GM10248 (cell line): ENCODE measurements at regions not wholly inside any gene's neighbourhood (a gene's known extent, or its start where the extent isn't known, plus 50 kb on each side); places are given as distances from the start of the nearest gene placed in this dataset.
"Not testable (repeated sequence)": the region's sequence is repeated elsewhere in the genome, so short reads cannot be mapped to it uniquely, and the experiment has no call there.

ENCODE experiments used
- CTCF ChIA-PET: fragments of 300-600 bp; sonication (Branson Sonifier 250); formaldehyde crosslinking; extraction: SDS; loops from one replicate; lab custom pipeline; 2021; ENCODE audit warnings: antibody characterized with exemption; lab: Yijun Ruan, JAX
- POLR2A ChIA-PET: fragments of 350-650 bp; sonication (Branson Sonifier 250); formaldehyde crosslinking; extraction: SDS; loops from one replicate; lab custom pipeline; 2020; ENCODE audit warnings: antibody characterized with exemption; lab: Yijun Ruan, JAX
- DNase-seq: peaks from one replicate; pipeline ENCODE4 v3.0.0; 2012; ENCODE audit errors: extremely low spot score
- CTCF ChIP-seq: IDR thresholded peaks from 2 replicates; pipeline ENCODE4 v1.5.1; 2012; ENCODE audit warnings: mild to moderate bottlenecking, low read depth; ENCODE audit errors: extremely low read depth, missing control alignments, control extremely low read depth

DNA sequence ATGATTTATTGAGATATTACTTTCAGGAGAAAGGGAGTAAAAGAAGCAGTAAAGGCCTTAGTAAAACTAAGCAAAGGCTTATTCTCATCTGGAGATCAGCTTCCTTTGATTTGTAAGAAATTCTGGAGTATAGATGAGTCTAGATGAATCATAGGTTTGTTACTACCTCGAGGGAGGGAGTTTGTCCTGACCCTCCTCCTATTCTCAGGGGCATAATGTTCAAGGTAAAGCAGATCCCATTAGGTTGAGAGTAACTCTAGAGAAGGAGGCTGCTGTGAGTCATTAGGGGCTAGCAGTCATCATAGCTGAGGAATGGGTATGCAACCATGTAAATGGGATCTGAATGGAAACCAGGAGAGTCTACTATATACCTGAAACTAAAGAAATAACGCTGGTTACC is 155.5 kb upstream of the MOCS2 start:
- TF ChIP-seq CTCF, result no peak
- ChIA-PET CTCF (no interaction called here), POLR2A (no interaction called here)
- no peak for DNase-seq

- DNase-seq, POLR2A ChIA-PET, CTCF ChIA-PET: not testable (repeated sequence)
These were observed 158.7 kb upstream of the MOCS2 start for GRCh38 chr5:53268241-53268640.

DNA sequence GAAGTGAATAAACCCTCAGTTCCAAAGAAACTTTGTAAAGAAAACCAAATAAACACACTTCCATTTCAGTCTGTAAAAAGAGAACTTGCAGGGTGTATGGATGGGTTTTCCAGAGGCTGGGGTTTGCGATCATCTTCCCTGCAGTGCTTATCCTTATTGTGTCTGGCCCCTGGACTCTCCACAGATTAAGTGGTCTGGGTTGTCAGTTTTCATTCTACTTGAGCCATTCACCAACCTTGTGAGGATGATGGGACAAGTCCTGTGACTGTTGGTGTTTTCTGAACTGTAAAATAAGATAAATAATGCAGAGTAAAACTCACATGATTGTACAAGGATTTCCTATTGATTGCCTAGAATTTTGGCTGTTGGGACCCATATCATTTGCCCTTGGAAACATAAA is 166.1 kb upstream of the MOCS2 start:
- TF ChIP-seq CTCF, result no peak
- ChIA-PET CTCF (no interaction called here), POLR2A (no interaction called here)
- DNase-seq, result no peak

GRCh38 chr5:53276825-53277224 is 167.3 kb upstream of the MOCS2 start:
- ChIA-PET CTCF (no interaction called here), POLR2A (no interaction called here)
- no peak for DNase-seq
- no peak for TF ChIP-seq CTCF

DNA sequence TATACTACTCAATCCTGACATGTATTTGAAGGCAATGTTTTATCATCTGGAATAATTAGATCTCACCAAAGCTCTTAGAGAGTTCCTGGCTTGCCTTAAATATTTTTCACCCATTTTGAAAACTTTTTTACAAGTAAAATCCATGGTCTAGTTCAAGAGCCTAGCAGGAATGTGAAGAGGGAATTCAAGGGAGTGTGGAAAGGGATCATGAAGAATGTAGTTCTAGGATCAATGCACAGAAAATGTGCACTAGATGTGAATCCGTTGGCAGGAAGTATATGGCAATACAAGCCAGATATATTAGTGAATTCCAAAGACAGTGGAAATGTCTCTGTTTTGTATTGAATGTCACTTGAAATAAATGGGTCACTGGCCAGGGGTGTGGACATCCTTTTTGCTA is 167.9 kb upstream of the MOCS2 start:
- DNase-seq, result no peak
- TF ChIP-seq CTCF, result no peak
- CTCF ChIA-PET, result no interaction called here
- POLR2A ChIA-PET, result no interaction called here

GRCh38 chr5:53287573-53287972 is 178.0 kb upstream of the MOCS2 start:
- DNase-seq, result no peak
- POLR2A ChIA-PET, result no interaction called here
- TF ChIP-seq CTCF, result no peak
- CTCF ChIA-PET, result no interaction called here

GRCh38 chr5:53288511-53288910 is 179.0 kb upstream of the MOCS2 start:
- POLR2A ChIA-PET, result no interaction called here
- no peak for TF ChIP-seq CTCF
- no peak for DNase-seq
- CTCF ChIA-PET, result no interaction called here

DNA sequence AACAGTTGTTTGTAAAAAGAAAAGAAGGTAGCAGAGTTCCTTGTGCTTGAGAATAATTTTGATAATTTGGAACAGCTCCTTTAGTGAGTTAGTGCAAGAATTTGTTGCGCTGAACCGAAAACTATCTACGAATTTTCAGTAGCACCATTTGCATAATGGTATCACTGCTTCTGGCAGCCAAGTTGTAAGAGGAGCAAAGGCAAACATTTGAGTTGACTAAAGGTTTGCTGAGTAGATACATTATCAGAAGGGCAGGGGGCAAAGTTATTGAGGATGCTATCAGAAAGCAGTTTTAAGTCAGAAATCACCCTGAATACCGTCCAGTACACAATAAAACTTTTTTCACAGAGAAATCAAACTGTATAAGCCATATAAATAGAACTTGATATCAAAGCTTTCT is 181.5 kb upstream of the MOCS2 start:
- CTCF ChIA-PET, result no interaction called here
- no peak for TF ChIP-seq CTCF
- DNase-seq, result no peak
- POLR2A ChIA-PET, result no interaction called here
